Vagina (tissue), 2 donors: ENCODE measurements at regions not wholly inside any gene's neighbourhood (a gene's known extent, or its start where the extent isn't known, plus 50 kb on each side); places are given as distances from the start of the nearest gene placed in this dataset.

Source experiments
- POLR2A ChIP-seq, 2 donors: fragments of 450-650 bp; IDR thresholded peaks; one replicate each; pipeline ENCODE4 v1.6.1; 2017; ENCODE audit warnings: antibody characterized with exemption in 2 of 2, mild to moderate bottlenecking in 2 of 2, moderate library complexity in 2 of 2
- POLR2AphosphoS5 ChIP-seq, 2 donors: sonication (generic); formaldehyde crosslinking; IDR thresholded peaks; one replicate each; pipeline ENCODE4 v1.9.0; 2017; ENCODE audit warnings: antibody characterized with exemption in 2 of 2, mild to moderate bottlenecking in 2 of 2, low read depth in 1 of 2; ENCODE audit not compliant: insufficient read depth in 1 of 2
- TF ChIP-seq, protein P1 (sequence below), 3 experiments: fragments of 450-650 bp in 2 of 3; fragments of 200-600 bp in 1 of 3; sonication (generic) in 1 of 3; IDR thresholded peaks; one replicate each; pipeline ENCODE4 v1.5.1; 2017 to 2019; ENCODE audit warnings: antibody characterized with exemption in 3 of 3, mild to moderate bottlenecking in 2 of 3, moderate library complexity in 2 of 3

- no peak for TF ChIP-seq POLR2A (IDR thresholded peaks at IDR 0.05)
- TF ChIP-seq, protein P1, sequence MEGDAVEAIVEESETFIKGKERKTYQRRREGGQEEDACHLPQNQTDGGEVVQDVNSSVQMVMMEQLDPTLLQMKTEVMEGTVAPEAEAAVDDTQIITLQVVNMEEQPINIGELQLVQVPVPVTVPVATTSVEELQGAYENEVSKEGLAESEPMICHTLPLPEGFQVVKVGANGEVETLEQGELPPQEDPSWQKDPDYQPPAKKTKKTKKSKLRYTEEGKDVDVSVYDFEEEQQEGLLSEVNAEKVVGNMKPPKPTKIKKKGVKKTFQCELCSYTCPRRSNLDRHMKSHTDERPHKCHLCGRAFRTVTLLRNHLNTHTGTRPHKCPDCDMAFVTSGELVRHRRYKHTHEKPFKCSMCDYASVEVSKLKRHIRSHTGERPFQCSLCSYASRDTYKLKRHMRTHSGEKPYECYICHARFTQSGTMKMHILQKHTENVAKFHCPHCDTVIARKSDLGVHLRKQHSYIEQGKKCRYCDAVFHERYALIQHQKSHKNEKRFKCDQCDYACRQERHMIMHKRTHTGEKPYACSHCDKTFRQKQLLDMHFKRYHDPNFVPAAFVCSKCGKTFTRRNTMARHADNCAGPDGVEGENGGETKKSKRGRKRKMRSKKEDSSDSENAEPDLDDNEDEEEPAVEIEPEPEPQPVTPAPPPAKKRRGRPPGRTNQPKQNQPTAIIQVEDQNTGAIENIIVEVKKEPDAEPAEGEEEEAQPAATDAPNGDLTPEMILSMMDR (IDR thresholded peaks at IDR 0.05): no peak
- no peak for TF ChIP-seq POLR2AphosphoS5 (IDR thresholded peaks at IDR 0.05; ENCODE audit: insufficient read depth in 1 of 2, low read depth in 1 of 2)
Measured at GRCh38 chr1:30274976-30275621, 448.3 kb downstream of the MATN1 start.
